NCI-H2171 treated with DMSO at 0.1 percent for 48 hours (cell line): ENCODE measurements at regions not wholly inside any gene's neighbourhood (a gene's known extent, or its start where the extent isn't known, plus 50 kb on each side); places are given as distances from the start of the nearest gene placed in this dataset.
A peak's percentile ranks its signal among the peaks of the same experiment; 100 is the strongest.

ENCODE experiments used
- DNase-seq: peaks from one replicate; lab custom pipeline; 2025; lab: John Stamatoyannopoulos, UW

- DNase-seq, result no peak
Measured at GRCh38 chr1:172887162-172887561, 163.6 kb downstream of the TNFSF18 start.

GRCh38 chr1:172893146-172893841, 157.4 kb downstream of the TNFSF18 start:
- no peak for DNase-seq

GRCh38 chr1:172894349-172895049, 156.2 kb downstream of the TNFSF18 start:
- DNase-seq, result no peak

- peak; percentile 4 for DNase-seq
Measured at GRCh38 chr1:172895050-172895460, 155.7 kb downstream of the TNFSF18 start.

- DNase-seq, result no peak
Measured at GRCh38 chr1:172895761-172896160, 155.0 kb downstream of the TNFSF18 start.

- DNase-seq, result no peak
Measured at GRCh38 chr1:172897738-172898137, 153.0 kb downstream of the TNFSF18 start.

- DNase-seq, result no peak
Measured at GRCh38 chr1:172898866-172899265, 151.9 kb downstream of the TNFSF18 start.

- no peak for DNase-seq
Measured at GRCh38 chr1:172900376-172900997, 150.3 kb downstream of the TNFSF18 start.

- no peak for DNase-seq
Measured at GRCh38 chr1:172902200-172902599, 148.5 kb downstream of the TNFSF18 start.

- no peak for DNase-seq
Measured at GRCh38 chr1:172902861-172903381, 147.8 kb downstream of the TNFSF18 start.

- DNase-seq, result no peak
Measured at GRCh38 chr1:172903581-172904220, 147.0 kb downstream of the TNFSF18 start.

- DNase-seq, result no peak
Measured at GRCh38 chr1:172905452-172905851, 145.3 kb downstream of the TNFSF18 start.

GRCh38 chr1:172906778-172907592, 143.8 kb downstream of the TNFSF18 start:
- DNase-seq, result no peak

- DNase-seq, result no peak
Measured at GRCh38 chr1:172907834-172908326, 142.9 kb downstream of the TNFSF18 start.

GRCh38 chr1:172909606-172910326, 141.0 kb downstream of the TNFSF18 start:
- DNase-seq, result no peak

GRCh38 chr1:172912765-172913260, 137.9 kb downstream of the TNFSF18 start:
- no peak for DNase-seq

- DNase-seq, result no peak
Measured at GRCh38 chr1:172914501-172915144, 136.1 kb downstream of the TNFSF18 start.

GRCh38 chr1:172915271-172915670, 135.5 kb downstream of the TNFSF18 start:
- DNase-seq, result no peak

- no peak for DNase-seq
Measured at GRCh38 chr1:172916116-172916515, 134.6 kb downstream of the TNFSF18 start.

- DNase-seq, result no peak
Measured at GRCh38 chr1:172917972-172918371, 132.8 kb downstream of the TNFSF18 start.
